NCI-H2171 (cell line): ENCODE measurements at regions not wholly inside any gene's neighbourhood (a gene's known extent, or its start where the extent isn't known, plus 50 kb on each side); places are given as distances from the start of the nearest gene placed in this dataset.
"Not testable (repeated sequence)": the region's sequence is repeated elsewhere in the genome, so short reads cannot be mapped to it uniquely, and the experiment has no call there.

Experiments used
- DNase-seq: peaks from one replicate; lab custom pipeline; 2025; lab: John Stamatoyannopoulos, UW

- no peak for DNase-seq
Observed at GRCh38 chr15:62218841-62219240, 53.8 kb upstream of the C2CD4B start.

- DNase-seq = no peak
Observed at GRCh38 chr15:62219799-62220198, 54.7 kb upstream of the C2CD4B start.

GRCh38 chr15:62223020-62223419 lies 57.9 kb upstream of the C2CD4B start:
- no peak for DNase-seq

- no peak for DNase-seq
Observed at GRCh38 chr15:62228604-62229003, 63.5 kb upstream of the C2CD4B start.

- DNase-seq = peak; percentile 44
Observed at GRCh38 chr15:62231856-62232255, 66.8 kb upstream of the C2CD4B start.

- DNase-seq = no peak
Observed at GRCh38 chr15:62240121-62241096, 75.3 kb upstream of the C2CD4B start.

- DNase-seq = no peak
Observed at GRCh38 chr15:62241135-62241770, 76.2 kb upstream of the C2CD4B start.

- DNase-seq = no peak
Observed at GRCh38 chr15:62242999-62243398, 77.9 kb upstream of the C2CD4B start.

DNA sequence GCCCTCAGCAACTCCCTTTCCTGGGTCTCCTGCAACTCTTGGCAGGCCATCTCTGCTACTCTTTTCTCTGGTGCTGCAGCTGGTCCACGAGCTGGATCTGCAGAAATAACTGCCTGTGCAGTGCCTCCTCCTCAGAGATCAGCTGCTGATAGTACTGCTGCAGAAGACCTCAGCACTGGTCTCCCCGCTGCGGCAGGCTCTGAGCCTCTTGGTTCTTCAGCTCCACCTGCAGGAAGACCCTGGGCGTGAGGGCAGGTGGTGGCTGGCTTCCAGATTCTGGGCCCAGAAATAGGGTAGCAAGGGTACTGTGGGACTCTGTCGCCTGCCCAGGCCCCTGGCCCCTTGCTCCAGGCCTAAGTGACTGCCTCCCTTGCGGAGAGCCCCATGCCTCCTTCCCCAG lies 79.7 kb upstream of the C2CD4B start:
- no peak for DNase-seq

- DNase-seq = no peak
Observed at GRCh38 chr15:62248277-62248984, 83.3 kb upstream of the C2CD4B start.

DNA sequence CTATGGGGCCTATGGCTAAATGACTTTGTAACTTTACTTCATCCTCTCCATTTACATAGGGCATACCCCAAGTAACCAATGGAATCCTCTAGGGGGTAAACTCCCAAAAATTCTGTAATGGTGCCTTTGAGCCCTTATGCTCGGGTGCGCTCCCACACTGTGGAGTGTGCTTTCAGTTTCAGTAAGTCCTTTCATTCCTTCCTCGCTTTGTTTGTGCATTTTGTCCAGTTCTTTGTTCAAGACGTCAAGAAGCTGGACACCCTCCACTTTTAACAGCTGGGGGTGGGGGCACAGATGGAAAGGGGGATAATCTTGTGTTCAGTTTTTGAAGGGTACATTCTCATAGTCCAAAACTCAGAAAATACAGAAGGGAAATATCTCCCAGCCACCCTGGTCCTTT lies 84.4 kb upstream of the C2CD4B start:
- DNase-seq = no peak

DNA sequence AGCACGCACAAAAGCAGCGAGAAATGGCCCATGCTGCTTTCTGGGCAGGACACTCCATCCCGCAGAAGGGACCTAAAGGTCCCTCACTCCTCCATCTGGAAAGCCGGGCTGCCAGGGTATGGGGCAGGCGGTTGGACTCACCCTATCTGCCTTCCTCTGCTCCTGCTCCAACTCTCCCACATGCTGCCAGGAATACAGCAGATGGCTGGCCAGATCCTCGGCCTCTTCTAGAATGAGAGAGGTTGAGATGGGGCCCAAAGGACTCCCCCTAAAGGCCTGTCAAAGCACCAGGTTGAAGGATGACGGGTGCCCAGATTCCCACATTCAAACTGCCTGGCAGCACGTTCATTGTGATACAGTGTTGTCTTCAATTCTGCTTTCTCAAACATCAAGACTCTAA lies 85.1 kb upstream of the C2CD4B start:
- DNase-seq = no peak

- no peak for DNase-seq
Observed at GRCh38 chr15:62250978-62251377, 85.9 kb upstream of the C2CD4B start.

DNA sequence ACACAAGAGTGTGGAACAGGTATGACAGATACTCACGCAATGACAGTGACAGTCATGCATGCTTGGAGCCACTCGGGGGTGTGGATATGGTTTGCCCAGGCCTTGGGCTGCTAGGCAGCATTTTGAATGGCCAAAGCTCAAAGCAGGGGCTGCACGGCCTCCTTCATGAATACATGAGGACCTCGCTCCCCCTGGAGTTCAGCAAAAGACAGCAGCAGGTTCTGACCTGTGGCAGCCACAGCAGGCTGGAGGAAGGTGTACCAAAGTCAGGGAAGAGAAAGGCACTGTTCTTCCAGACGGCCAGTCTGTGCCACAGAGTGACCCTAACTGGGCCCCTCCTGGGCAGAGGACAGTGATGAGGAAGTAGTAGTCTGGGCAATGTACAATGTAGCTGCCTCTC lies 88.2 kb upstream of the C2CD4B start:
- no peak for DNase-seq

DNA sequence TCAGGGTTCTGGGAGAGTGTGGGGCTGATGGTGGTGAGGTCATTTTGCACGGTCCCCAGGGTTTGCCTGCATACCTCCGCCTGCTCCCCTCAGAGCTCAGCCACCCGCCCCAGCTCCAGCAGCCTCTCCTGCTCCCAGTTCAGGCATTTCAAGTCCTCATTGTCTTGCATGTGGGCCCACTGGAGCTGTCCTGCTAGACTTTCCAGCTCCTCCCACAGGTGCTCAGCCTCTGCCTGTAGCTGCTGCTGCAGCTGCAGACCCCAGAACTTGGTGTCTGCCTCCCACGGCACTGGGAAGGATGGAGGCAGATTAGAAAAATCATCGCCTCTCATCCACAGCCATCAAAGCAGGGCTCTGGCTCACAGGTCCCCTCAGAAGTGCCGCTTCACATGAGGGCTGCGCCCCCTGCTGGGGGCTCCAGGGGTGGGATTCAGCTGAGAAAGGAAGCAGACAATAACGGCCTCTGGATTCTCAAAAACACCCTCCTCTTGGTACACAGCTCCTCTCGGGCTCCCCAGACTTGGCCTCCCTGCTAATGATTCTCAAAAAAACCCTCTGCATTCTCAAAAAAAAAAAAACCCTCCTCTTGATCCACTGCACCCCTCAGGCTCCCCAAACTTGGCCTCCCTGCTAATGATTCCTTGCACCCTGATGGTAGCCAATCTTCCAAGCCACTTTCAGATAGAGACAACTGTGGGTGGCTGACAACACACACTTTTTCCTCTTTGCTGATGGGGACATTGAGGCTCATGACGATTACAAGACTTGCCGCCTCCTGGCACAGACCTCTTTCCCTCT lies 89.3 kb upstream of the C2CD4B start:
- peak; percentile 40 for DNase-seq

- DNase-seq = not testable (repeated sequence)
Observed at GRCh38 chr15:62256430-62256829, 91.3 kb upstream of the C2CD4B start.

DNA sequence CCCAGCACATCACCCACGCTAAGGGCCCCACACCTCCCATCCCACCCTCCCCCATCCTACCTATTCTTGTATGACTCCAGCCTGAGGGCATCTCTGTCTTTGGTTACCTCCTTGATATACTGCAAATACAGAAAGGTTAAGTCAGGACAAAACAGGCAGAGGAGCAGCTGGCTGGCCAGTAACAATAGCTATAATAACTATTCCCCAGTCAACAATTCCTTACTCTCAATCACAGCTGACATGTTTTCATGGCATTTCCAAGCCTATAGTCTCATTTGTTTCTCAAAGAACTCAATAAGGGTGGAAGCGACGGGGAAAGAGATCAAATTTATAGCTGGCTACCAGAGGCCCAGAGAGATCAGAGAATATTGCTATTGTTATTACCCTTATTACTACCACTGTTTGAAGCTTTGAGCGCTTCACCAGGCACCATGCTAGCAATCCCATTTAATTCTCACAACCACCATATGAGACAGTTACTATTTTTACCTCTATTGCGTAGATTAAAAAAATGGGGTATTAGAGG lies 93.0 kb upstream of the C2CD4B start:
- DNase-seq = no peak

DNA sequence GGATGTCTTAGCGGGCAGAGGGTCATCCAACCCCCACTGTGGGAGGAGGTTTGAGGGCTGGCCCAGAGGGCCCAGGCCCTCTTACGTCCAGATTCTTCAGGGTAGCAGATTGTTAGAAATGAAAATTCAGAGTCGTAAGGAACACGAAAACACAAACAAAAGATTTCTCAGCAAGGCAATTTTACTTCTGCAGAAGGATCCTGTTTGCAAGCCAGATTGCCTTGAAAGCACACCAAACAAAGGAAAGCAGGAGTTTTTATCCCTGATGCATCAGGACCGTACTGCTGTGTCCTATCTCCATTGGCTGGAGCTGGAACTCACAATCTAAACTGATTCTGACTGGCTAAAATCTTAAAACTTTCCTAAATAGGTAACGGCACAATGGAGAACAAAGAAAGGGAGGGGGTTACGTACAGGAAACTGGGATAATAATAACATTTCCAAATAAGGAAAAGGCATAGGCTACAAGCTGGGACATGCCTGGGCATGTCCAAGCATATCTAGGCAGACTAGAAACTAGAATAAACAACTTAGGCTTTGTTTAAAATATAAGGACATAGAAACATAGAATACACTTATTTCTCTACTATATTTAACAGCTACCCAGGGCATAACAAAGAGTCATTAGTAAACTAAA lies 97.3 kb upstream of the C2CD4B start:
- DNase-seq = no peak

GRCh38 chr15:62264196-62264595 lies 99.1 kb upstream of the C2CD4B start:
- DNase-seq = no peak

DNA sequence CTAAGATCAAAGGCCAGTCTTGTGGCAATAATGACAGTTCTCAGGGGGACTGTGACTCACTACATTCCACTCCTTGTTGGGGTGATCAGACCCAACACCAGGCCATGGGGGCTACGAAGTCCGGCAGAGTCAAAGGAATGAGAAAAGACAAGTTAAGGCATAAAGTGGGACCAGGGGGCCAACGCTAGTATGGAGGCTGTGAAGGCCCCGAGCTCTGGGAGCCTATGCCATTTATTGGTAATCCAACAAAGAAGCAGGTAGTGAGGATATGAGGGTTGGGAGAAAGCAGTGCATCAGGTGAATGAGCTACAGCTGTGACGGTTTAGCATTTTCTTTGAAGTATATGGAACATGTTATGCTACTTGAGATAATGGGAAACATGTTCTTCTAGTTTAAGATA lies 104.4 kb upstream of the C2CD4B start:
- no peak for DNase-seq
